Muscle layer of colon (tissue), 2 donors: ENCODE measurements at regions not wholly inside any gene's neighbourhood (a gene's known extent, or its start where the extent isn't known, plus 50 kb on each side); places are given as distances from the start of the nearest gene placed in this dataset.
"Not testable (repeated sequence)": the region's sequence is repeated elsewhere in the genome, so short reads cannot be mapped to it uniquely, and the experiment has no call there.

ENCODE experiments used
- H3K27ac ChIP-seq: one replicate; pipeline ENCODE4 v1.7.0; 2013; ENCODE audit warnings: low read depth, mild to moderate bottlenecking, low read length, moderate library complexity
- H3K27me3 ChIP-seq, 2 donors: one replicate each; pipeline ENCODE4 v1.7.0; 2013; ENCODE audit warnings: low read length in 2 of 2, mild to moderate bottlenecking in 2 of 2; ENCODE audit not compliant: insufficient read depth in 2 of 2, control insufficient read depth in 1 of 2
- H3K36me3 ChIP-seq: one replicate; pipeline ENCODE4 v1.7.0; 2013; ENCODE audit warnings: mild to moderate bottlenecking, low read length; ENCODE audit not compliant: insufficient read depth
- H3K4me1 ChIP-seq: one replicate; pipeline ENCODE4 v1.7.0; 2013; ENCODE audit warnings: mild to moderate bottlenecking, low read length; ENCODE audit not compliant: insufficient read depth
- H3K4me3 ChIP-seq, 2 donors: one replicate each; pipeline ENCODE4 v1.7.0; 2013; ENCODE audit warnings: low read length in 2 of 2, low read depth in 1 of 2, mild to moderate bottlenecking in 1 of 2, moderate library complexity in 1 of 2
- H3K9ac ChIP-seq: one replicate; pipeline ENCODE4 v1.7.0; 2013; ENCODE audit warnings: low read length
- H3K9me3 ChIP-seq: one replicate; pipeline ENCODE4 v1.7.0; 2013; ENCODE audit warnings: mild to moderate bottlenecking, low read length
- donor health status: abdominal sarcoma.
- donor health status: Adenocarcinoma of cecum.

- Histone ChIP-seq H3K27me3 (no peaks in the 10 kb centered on the region), H3K9ac (no peak overlapping the region), H3K27ac (no peak overlapping the region), H3K9me3 (no peaks in the 10 kb centered on the region), H3K36me3 (no peaks in the 10 kb centered on the region), H3K4me3 (no peak overlapping the region), H3K4me1 (no peaks in the 10 kb centered on the region)
These were observed 994.7 kb downstream of the VRK1 start for GRCh38 chr14:97791906-97792305.

DNA sequence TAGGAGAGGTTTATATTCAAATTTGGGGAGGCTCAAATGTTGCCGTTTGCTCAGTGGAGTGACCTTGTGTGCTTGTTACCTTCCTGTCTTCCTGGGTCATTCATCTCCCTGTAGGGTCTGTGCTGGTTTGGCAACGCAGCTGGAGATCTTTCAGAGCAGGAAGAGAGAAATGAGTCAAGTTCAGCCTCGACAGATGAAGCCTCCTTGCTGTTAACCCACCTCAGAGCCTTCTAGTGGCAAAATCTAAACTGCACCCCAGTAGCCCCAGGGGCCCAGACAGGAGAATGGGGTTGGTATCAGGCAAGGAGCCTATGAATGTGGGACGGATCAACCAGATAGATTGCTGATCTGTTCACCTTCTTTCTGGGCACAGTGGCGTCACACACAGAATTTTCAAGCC lies 999.3 kb downstream of the VRK1 start:
- H3K27me3 ChIP-seq, result no peaks in the 10 kb centered on the region
- no peak overlapping the region for H3K9ac ChIP-seq
- H3K36me3 ChIP-seq, result no peaks in the 10 kb centered on the region
- no peak overlapping the region for H3K27ac ChIP-seq
- no peak overlapping the region for H3K4me3 ChIP-seq
- H3K9me3 ChIP-seq, result no peaks in the 10 kb centered on the region
- no peaks in the 10 kb centered on the region for H3K4me1 ChIP-seq

DNA sequence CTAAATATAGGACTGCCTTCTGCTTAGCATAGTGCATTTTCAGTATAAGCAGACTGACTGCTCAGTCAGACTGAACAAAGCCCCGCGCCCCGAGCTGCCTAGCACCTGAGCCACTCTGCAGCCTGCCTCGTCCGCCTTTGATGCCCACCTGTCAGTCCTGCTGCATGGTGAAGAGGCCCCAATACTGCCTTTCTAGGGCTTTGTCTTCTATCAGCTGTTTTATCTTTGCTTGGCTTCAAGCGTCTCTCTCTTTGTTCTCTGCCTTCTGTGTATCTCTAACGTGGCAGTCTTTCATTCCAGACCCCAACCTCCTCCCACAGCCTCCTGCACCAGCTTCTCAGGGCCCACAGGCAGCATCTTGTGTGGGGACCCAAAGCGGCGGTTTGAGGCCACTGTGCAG lies 1001.0 kb downstream of the VRK1 start:
- no peaks in the 10 kb centered on the region for H3K27me3 ChIP-seq
- H3K9ac ChIP-seq, result no peak overlapping the region
- no peaks in the 10 kb centered on the region for H3K4me1 ChIP-seq
- H3K4me3 ChIP-seq, result no peak overlapping the region
- no peaks in the 10 kb centered on the region for H3K36me3 ChIP-seq
- H3K9me3 ChIP-seq, result no peaks in the 10 kb centered on the region
- no peak overlapping the region for H3K27ac ChIP-seq

GRCh38 chr14:97802430-97803373 lies 1005.5 kb downstream of the VRK1 start:
- no peaks in the 10 kb centered on the region for H3K36me3 ChIP-seq
- no peak overlapping the region for H3K4me3 ChIP-seq
- no peak overlapping the region for H3K9ac ChIP-seq
- no peaks in the 10 kb centered on the region for H3K9me3 ChIP-seq
- H3K27me3 ChIP-seq, result no peaks in the 10 kb centered on the region
- no peak overlapping the region for H3K27ac ChIP-seq
- H3K4me1 ChIP-seq, result no peaks in the 10 kb centered on the region

- H3K36me3 ChIP-seq, result no peaks in the 10 kb centered on the region
- H3K4me1 ChIP-seq, result no peaks in the 10 kb centered on the region
- no peaks in the 10 kb centered on the region for H3K9me3 ChIP-seq
- no peak overlapping the region for H3K9ac ChIP-seq
- no peak overlapping the region for H3K4me3 ChIP-seq
- no peaks in the 10 kb centered on the region for H3K27me3 ChIP-seq
- no peak overlapping the region for H3K27ac ChIP-seq
These were observed 1006.9 kb downstream of the VRK1 start for GRCh38 chr14:97804056-97804455.

GRCh38 chr14:97806891-97807290 lies 1009.7 kb downstream of the VRK1 start:
- Histone ChIP-seq H3K36me3 (no peaks in the 10 kb centered on the region), H3K4me3 (no peak overlapping the region), H3K27me3 (no peaks in the 10 kb centered on the region), H3K4me1 (no peaks in the 10 kb centered on the region), H3K27ac (no peak overlapping the region), H3K9me3 (no peaks in the 10 kb centered on the region), H3K9ac (no peak overlapping the region)

GRCh38 chr14:97808541-97808940 lies 1011.4 kb downstream of the VRK1 start:
- H3K27ac ChIP-seq, H3K27me3 ChIP-seq, H3K9me3 ChIP-seq, H3K4me1 ChIP-seq, H3K9ac ChIP-seq, H3K4me3 ChIP-seq, H3K36me3 ChIP-seq: not testable (repeated sequence)

- Histone ChIP-seq H3K27me3 (no peaks in the 10 kb centered on the region), H3K9me3 (no peaks in the 10 kb centered on the region), H3K9ac (no peak overlapping the region), H3K27ac (no peak overlapping the region), H3K4me1 (no peaks in the 10 kb centered on the region), H3K36me3 (no peaks in the 10 kb centered on the region), H3K4me3 (no peak overlapping the region)
These were observed 1016.4 kb downstream of the VRK1 start for GRCh38 chr14:97813556-97813955.

GRCh38 chr14:97820781-97821180 lies 1023.6 kb downstream of the VRK1 start:
- Histone ChIP-seq H3K4me1 (no peaks in the 10 kb centered on the region), H3K27ac (no peak overlapping the region), H3K9me3 (no peaks in the 10 kb centered on the region), H3K4me3 (no peak overlapping the region), H3K36me3 (no peaks in the 10 kb centered on the region), H3K9ac (no peak overlapping the region), H3K27me3 (no peaks in the 10 kb centered on the region)

DNA sequence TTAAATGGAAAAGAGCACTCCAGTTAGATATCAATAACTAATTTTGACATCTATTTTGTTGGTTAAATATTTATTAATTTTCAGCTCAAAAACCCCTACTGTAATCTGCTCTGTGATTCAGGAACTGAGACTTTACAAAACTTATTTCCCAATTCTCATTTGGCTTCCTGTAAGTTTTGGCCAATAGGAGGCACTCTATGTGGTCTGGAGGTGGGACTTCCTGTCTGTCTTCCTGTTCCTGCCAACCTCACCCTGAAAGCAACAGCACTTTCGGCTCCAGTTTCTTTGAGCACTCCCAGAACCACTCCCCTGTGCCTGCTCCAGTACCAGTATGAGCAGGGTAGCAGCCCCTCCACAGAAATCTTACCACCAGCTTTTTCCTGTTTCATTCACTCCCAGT lies 1027.0 kb downstream of the VRK1 start:
- H3K36me3 ChIP-seq, result no peaks in the 10 kb centered on the region
- H3K4me3 ChIP-seq, result no peak overlapping the region
- no peaks in the 10 kb centered on the region for H3K4me1 ChIP-seq
- no peaks in the 10 kb centered on the region for H3K27me3 ChIP-seq
- H3K9ac ChIP-seq, result no peak overlapping the region
- no peaks in the 10 kb centered on the region for H3K9me3 ChIP-seq
- no peak overlapping the region for H3K27ac ChIP-seq

- no peak overlapping the region for H3K9ac ChIP-seq
- no peaks in the 10 kb centered on the region for H3K36me3 ChIP-seq
- no peaks in the 10 kb centered on the region for H3K9me3 ChIP-seq
- no peaks in the 10 kb centered on the region for H3K4me1 ChIP-seq
- H3K27ac ChIP-seq, result no peak overlapping the region
- no peaks in the 10 kb centered on the region for H3K27me3 ChIP-seq
- H3K4me3 ChIP-seq, result no peak overlapping the region
These were observed 1030.6 kb downstream of the VRK1 start for GRCh38 chr14:97827746-97828145.

DNA sequence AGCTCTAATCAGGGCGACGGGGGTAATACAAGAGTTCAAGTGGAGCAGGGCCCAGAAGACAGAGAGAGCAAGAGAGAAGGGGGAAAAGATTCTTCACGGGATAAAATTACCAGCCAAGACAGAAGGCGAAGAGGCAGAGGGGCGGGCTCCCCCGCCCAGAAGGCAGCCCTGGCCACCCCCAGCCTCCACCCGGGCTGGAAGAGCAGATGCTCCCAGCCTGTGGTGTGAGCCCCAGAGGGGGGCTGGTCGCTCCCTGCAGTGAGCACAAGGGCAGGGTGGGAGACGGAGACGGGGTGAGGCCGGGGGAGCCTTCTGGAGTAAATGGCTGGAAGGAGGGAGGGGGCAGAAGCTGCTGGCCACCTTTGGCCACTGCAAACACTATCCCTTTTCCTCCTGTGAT lies 1035.6 kb downstream of the VRK1 start:
- Histone ChIP-seq H3K9ac (no peak overlapping the region), H3K9me3 (no peaks in the 10 kb centered on the region), H3K27ac (no peak overlapping the region), H3K4me1 (no peaks in the 10 kb centered on the region), H3K27me3 (no peaks in the 10 kb centered on the region), H3K36me3 (no peaks in the 10 kb centered on the region), H3K4me3 (no peak overlapping the region)
